ENCODE measurements at regions not wholly inside any gene's neighbourhood (a gene's known extent, or its start where the extent isn't known, plus 50 kb on each side); places are given as distances from the start of the nearest gene placed in this dataset.

DNA sequence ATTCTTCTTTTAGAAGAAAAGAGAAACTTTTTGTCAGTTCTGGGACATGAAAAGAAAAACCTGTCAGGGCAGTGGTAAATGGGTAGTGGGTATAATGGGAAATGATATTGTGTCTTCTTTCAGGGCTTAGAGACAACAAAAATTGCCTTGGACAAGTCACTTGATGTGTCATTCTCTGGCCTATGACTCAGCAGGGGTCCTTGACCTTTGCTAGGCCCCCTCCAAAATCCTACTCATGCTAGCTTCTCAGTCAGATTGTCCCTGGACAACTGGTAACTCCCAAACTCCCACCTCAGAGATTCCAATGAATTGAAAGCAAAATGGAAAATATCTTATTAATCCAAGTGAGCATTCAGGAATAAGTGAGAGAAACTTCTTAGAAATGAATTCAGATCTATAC is 258.8 kb upstream of the SPRY2 start:
- no peak for DNase-seq
- Histone ChIP-seq H2AFZ (ENCODE audit: insufficient read depth, low read depth, low read length, poor library complexity, severe bottlenecking) (no peak overlapping the region), H3K27ac (ENCODE audit: low read depth in 1 of 2, low read length in 2 of 2) (no peak overlapping the region), H3K36me3 (replicated peaks in 1 of 2; ENCODE audit: control insufficient read depth in 1 of 2, insufficient read depth in 2 of 2, low read length in 2 of 2) (no peaks in the 10 kb centered on the region), H4K20me1 (ENCODE audit: insufficient read depth, low read length) (no peaks in the 10 kb centered on the region), H3K79me2 (ENCODE audit: insufficient read depth, low read length) (no peaks in the 10 kb centered on the region), H3K9ac (ENCODE audit: insufficient read depth, low read length, poor library complexity, severe bottlenecking) (no peak overlapping the region), H3K27me3 (ENCODE audit: control insufficient read depth in 2 of 2, insufficient read depth in 2 of 2, low read length in 2 of 2) (no peaks in the 10 kb centered on the region), H3K4me3 (replicated peaks in 1 of 3; ENCODE audit: low read depth in 2 of 3, low read length in 3 of 3) (no peak overlapping the region), H3K9me3 (replicated peaks in 1 of 2; ENCODE audit: control insufficient read depth in 1 of 2, insufficient read depth in 1 of 2, low read length in 2 of 2) (no peaks in the 10 kb centered on the region), H3K4me2 (replicated peaks; ENCODE audit: extremely low read depth, low read length, poor library complexity, severe bottlenecking) (no peak overlapping the region), H3K4me1 (ENCODE audit: control insufficient read depth in 1 of 2, insufficient read depth in 2 of 2, low read length in 2 of 2) (no peaks in the 10 kb centered on the region)
- no peaks in the 10 kb centered on the region for H3K4me1 Mint-ChIP-seq
- no peak overlapping the region for H3K4me3 Mint-ChIP-seq
- no peak overlapping the region for H3K27ac Mint-ChIP-seq
- intact Hi-C loops (cut with micrococcal nuclease), result no loop called here
- TF ChIP-seq CTCF (IDR thresholded peaks at IDR 0.05), result no peak
- peaks cover 0 to 4% (median 0%) of the 10 kb centered on the region in 7 donors for H3K9me3 Mint-ChIP-seq
- H3K27me3 Mint-ChIP-seq (ENCODE audit: low read depth in 3 of 3), result no peaks in the 10 kb centered on the region
- no peaks in the 10 kb centered on the region for H3K36me3 Mint-ChIP-seq

DNA sequence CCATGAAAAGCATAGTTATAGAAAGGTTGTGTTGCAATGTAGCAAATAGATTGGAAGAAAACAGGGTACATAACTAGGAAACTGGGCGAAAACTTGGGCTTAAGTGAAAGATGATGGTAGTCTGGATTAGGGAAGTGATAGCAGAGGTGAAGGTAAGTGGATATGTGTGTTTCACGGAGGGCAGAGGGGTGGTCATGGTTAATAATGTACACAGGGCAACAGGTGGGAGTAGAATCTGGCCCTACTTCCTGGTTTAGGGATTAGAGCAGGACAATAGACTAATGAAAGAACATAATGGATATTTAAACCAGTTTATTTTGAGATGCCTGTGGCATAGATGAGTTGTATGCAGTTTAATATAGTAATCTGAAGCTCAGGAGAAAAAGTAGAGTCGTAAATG is 257.3 kb upstream of the SPRY2 start:
- H3K4me3 Mint-ChIP-seq, result no peak overlapping the region

More for the DNA sequence above, 257.3 kb upstream of the SPRY2 start:
- Mint-ChIP-seq H3K27ac (no peak overlapping the region), H3K9me3 (peaks cover 0 to 4% (median 0%) of the 10 kb centered on the region in 7 donors), H3K27me3 (ENCODE audit: low read depth in 3 of 3) (no peaks in the 10 kb centered on the region), H3K4me1 (no peaks in the 10 kb centered on the region), H3K36me3 (no peaks in the 10 kb centered on the region)
- TF ChIP-seq CTCF (IDR thresholded peaks at IDR 0.05), result no peak
- H4K20me1 ChIP-seq (ENCODE audit: insufficient read depth, low read length), result no peaks in the 10 kb centered on the region
- H3K4me1 ChIP-seq (ENCODE audit: control insufficient read depth in 1 of 2, insufficient read depth in 2 of 2, low read length in 2 of 2), result no peaks in the 10 kb centered on the region
- H3K36me3 ChIP-seq (replicated peaks in 1 of 2; ENCODE audit: control insufficient read depth in 1 of 2, insufficient read depth in 2 of 2, low read length in 2 of 2), result no peaks in the 10 kb centered on the region
- intact Hi-C loops (cut with micrococcal nuclease), result no loop called here
- no peaks in the 10 kb centered on the region for H3K79me2 ChIP-seq (ENCODE audit: insufficient read depth, low read length)
- WGBS (ENCODE audit: insufficient coverage), result 93% methylated on average over 2 of the region's 3 CpGs
- no peaks in the 10 kb centered on the region for H3K27me3 ChIP-seq (ENCODE audit: control insufficient read depth in 2 of 2, insufficient read depth in 2 of 2, low read length in 2 of 2)
- no peak overlapping the region for H3K27ac ChIP-seq (ENCODE audit: low read depth in 1 of 2, low read length in 2 of 2)
- no peak overlapping the region for H3K4me3 ChIP-seq (replicated peaks in 1 of 3; ENCODE audit: low read depth in 2 of 3, low read length in 3 of 3)
- DNase-seq, result no peak
- no peak overlapping the region for H3K9ac ChIP-seq (ENCODE audit: insufficient read depth, low read length, poor library complexity, severe bottlenecking)
- no peaks in the 10 kb centered on the region for H3K9me3 ChIP-seq (replicated peaks in 1 of 2; ENCODE audit: control insufficient read depth in 1 of 2, insufficient read depth in 1 of 2, low read length in 2 of 2)
- no peak overlapping the region for H2AFZ ChIP-seq (ENCODE audit: insufficient read depth, low read depth, low read length, poor library complexity, severe bottlenecking)
- H3K4me2 ChIP-seq (replicated peaks; ENCODE audit: extremely low read depth, low read length, poor library complexity, severe bottlenecking), result no peak overlapping the region

Data from CD14-positive monocyte (primary cell).